Mesodermal cell (in vitro differentiated cells): ENCODE measurements at regions not wholly inside any gene's neighbourhood (a gene's known extent, or its start where the extent isn't known, plus 50 kb on each side); places are given as distances from the start of the nearest gene placed in this dataset.

Experiments used
- H3K27ac ChIP-seq: 2 replicates; pipeline ENCODE4 v1.7.0; 2013; ENCODE audit warnings: mild to moderate bottlenecking, low read depth, low read length, moderate library complexity; ENCODE audit not compliant: severe bottlenecking
- H3K36me3 ChIP-seq: 2 replicates; pipeline ENCODE4 v1.7.1; 2013; ENCODE audit warnings: mild to moderate bottlenecking, low read length, moderate library complexity; ENCODE audit not compliant: control insufficient read depth, insufficient read depth
- H3K4me1 ChIP-seq: one replicate; pipeline ENCODE4 v1.7.1; 2013; ENCODE audit warnings: mild to moderate bottlenecking, low read length; ENCODE audit not compliant: insufficient read depth, control insufficient read depth, poor library complexity, severe bottlenecking
- H3K4me3 ChIP-seq: 2 replicates; pipeline ENCODE4 v1.7.0; 2013; ENCODE audit warnings: low read length, control low read depth, mild to moderate bottlenecking; ENCODE audit not compliant: insufficient read depth, poor library complexity, severe bottlenecking; ENCODE audit errors: extremely low read depth
- H3K9me3 ChIP-seq: 2 replicates; pipeline ENCODE4 v1.7.1; 2013; ENCODE audit warnings: mild to moderate bottlenecking, low read length, moderate library complexity; ENCODE audit not compliant: control insufficient read depth
- WGBS, 2 experiments: methylation state at CpG; one replicate each; pipeline ENCODE4 v1.1.5; 2013; ENCODE audit warnings: missing lambda C conversion rate in 2 of 2; ENCODE audit not compliant: insufficient coverage in 2 of 2; 5-methylcytosine and 5-hydroxymethylcytosine counted together

DNA sequence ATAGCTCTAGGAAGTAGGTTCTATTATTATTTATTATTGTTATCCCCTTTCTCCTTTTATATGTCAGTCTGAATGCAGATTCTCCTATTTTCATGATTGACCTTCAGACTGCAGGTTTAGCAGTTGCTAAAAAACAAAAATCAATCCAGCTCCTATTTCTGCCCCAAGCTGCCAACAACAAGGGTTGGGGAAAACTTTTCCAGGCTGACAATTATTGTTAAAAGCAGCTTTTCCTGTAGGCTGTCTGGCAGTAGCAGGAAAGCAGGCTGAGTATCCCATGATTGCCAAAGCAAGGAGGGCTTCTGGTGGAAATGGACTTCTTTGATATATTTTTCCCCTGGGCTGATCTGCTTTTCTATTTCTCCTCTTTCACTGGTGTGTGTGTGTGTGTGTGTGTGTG is 78.0 kb upstream of the CTLA4 start:
- H3K4me3 ChIP-seq: no peak overlapping the region
- H3K4me1 ChIP-seq: no peaks in the 10 kb centered on the region
- H3K9me3 ChIP-seq: no peaks in the 10 kb centered on the region
- H3K27ac ChIP-seq: no peak overlapping the region
- H3K36me3 ChIP-seq: no peaks in the 10 kb centered on the region

DNA sequence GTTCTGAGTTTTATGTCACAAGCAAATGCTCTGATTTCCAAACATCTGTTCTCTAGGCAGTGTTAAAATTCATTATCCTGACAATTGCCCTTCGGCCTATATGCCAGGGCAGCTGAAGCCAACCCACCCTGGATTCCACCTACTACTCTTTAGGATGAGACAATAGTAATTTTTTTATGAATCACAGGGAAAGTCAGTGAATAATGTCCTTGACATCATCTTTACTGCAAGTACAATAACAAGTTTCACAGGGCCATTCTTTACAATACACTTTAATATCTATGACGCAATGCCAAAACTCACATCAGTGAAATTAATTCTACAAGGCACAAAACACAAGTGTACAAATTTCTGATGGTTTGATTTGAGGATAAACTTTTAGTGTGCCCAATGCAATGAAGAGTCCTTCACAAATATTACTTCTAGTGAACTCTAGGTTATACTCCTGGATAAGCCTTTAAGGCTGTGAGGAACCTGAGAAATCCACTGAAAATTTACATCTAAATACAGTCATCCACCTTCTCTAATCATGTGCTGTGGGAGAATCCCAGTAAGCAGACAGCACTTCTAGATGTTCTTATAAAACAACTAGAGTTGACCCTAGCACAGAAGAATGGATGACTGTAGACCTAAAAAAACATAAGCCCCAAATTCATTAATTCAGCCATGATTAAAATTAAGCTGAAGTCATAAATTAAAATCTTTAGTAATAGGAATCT is 77.3 kb upstream of the CTLA4 start:
- H3K4me1 ChIP-seq: no peaks in the 10 kb centered on the region
- H3K36me3 ChIP-seq: no peaks in the 10 kb centered on the region
- no peak overlapping the region for H3K4me3 ChIP-seq
- H3K27ac ChIP-seq: no peak overlapping the region
- no peaks in the 10 kb centered on the region for H3K9me3 ChIP-seq
- WGBS, 2 experiments: no CpG with 5 or more reads among the region's 2 CpGs

DNA sequence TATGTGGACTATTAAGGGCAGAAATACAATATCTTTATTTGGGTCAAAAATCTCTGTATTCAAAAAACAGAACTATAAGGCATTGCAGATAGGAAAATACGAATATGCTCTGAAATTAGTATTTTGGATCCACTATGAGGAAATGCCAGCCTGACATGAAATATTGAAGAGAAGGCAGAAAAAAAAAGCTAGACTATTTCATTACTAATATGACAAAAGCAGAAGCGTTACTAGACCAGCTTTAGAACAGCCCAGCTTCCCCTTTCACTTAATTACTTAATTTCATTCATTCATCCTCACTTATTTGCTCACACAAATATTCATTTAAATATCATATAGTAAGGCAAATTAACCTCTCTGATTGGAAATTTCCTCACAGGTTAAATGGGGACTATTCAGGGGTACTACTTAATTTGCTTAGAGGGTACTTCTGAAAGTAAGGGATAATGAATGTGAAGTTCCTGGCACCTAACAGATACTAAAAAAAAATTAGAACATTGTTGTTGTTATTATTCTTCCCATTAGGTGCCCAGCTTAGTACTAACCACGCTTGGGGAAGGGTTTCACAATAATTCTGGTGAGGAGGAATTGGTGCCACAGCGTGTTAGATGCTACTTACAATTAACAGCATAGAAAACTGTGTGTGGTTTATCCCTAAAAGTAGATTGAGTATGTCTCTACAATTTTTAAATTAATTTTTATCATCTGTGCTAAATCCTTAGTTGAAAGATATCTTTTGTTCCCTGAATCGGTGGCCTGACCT is 71.1 kb upstream of the CTLA4 start:
- H3K9me3 ChIP-seq: no peaks in the 10 kb centered on the region
- WGBS, 2 experiments: 85 to 100% methylated on average over 1 to 2 of the region's 5 CpGs
- H3K4me1 ChIP-seq: no peaks in the 10 kb centered on the region
- H3K27ac ChIP-seq: no peak overlapping the region
- no peak overlapping the region for H3K4me3 ChIP-seq
- no peaks in the 10 kb centered on the region for H3K36me3 ChIP-seq

DNA sequence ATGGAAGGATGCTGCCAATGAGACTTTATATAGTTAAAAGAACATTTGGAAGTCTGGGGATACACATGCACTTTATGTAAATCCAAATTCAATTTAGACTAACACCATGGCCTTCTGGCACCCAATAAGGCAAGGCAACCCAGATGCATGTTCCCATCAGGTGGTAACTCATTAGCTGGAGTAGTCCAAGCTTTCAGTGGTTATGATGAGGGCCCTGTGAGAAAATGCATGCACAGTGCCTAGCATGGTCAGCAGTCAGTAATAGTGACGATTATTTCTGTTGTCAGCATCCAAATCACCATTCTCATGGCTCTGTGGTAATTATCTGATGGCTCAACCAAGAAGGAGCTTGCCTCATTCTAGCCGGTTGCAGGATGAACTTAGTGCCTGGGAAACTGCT is 70.3 kb upstream of the CTLA4 start:
- H3K9me3 ChIP-seq: no peaks in the 10 kb centered on the region
- no peak overlapping the region for H3K4me3 ChIP-seq
- WGBS, 2 experiments: 80 to 94% methylated on average over 1 to 2 of the region's 2 CpGs
- H3K4me1 ChIP-seq: no peaks in the 10 kb centered on the region
- H3K36me3 ChIP-seq: no peaks in the 10 kb centered on the region
- no peak overlapping the region for H3K27ac ChIP-seq

DNA sequence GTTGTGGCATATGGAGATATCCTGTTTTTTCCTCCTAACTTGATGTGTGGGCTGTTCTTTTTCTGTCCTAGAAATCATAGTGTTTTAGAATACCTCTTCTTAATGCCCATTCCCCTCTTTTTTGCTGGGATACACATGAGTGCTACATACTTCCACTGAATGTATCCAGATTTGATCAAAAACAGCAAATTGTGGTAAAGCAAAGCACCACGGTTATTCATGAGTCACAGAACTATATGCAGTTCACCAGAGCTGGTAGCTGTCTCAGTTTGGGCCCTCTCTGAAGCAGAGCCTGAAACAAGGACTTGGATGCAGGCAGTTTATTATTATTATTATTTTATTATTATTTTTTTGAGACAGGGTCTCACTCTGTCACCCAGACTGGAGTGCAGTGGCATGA is 69.9 kb upstream of the CTLA4 start:
- WGBS, 2 experiments: 100% methylated on average over 1 of the region's 1 CpG
- Histone ChIP-seq H3K36me3 (no peaks in the 10 kb centered on the region), H3K9me3 (no peaks in the 10 kb centered on the region), H3K4me1 (no peaks in the 10 kb centered on the region), H3K4me3 (no peak overlapping the region), H3K27ac (no peak overlapping the region)

DNA sequence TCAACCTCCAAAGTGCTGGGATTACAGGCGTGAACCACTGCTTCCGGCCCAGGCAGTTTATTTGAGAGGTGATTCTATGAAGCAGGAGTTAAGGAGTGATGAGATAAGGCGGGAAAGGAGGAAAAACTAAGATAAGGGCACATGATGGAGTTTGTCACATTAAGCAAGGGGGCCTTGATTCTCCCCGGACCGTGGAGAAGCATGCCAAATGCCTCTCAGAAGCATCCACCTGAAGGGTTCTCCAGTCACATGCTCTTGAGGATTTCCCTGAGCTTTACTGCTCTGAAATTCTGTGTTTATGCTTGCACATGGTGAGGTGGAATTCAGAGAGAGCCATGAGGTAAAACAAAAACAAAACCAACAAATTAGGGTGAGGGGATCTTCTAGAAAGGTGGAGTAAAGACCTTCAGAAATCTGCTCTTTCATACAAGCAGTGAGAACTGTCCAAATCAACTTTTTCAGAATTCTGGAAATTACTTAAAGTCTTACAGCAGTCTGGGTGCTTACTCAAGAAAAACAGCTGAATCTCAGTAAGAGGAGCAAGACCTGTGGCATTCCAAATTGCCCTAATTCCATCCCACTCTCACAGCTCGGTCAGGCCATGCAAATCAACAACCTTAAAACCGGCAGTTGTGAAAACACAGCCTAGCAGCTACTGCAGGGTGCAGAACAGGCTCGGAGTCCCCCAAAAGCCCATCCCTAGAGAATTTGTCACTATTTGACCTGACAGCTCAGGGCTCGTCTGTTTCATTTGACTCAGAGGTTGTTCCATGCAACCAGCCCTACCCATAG is 69.1 kb upstream of the CTLA4 start:
- Histone ChIP-seq H3K9me3 (no peaks in the 10 kb centered on the region), H3K27ac (no peak overlapping the region), H3K4me1 (no peaks in the 10 kb centered on the region), H3K36me3 (no peaks in the 10 kb centered on the region), H3K4me3 (no peak overlapping the region)
- 70 to 87% methylated on average over 6 to 8 of the region's 9 CpGs for WGBS, 2 experiments

DNA sequence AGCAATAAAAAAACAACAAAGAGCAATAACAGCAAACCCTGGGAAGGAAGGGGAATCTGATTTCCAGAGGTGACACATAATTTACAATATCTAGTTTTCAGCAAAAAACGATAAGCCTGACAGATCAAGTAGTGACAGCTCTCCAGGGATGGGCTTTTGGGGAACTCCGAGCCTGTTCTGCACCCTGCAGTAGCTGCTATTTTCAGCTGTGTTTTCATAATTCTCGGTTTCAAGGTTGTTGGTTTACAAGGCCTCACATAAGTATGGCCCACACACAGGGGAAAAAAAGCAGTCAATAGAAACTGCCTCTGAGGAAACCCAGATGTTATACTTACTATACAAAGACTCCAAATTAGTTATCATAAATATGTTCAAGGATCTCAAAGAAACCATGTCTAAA is 67.7 kb upstream of the CTLA4 start:
- WGBS, 2 experiments: 87 to 94% methylated on average over 3 of the region's 3 CpGs
- no peak overlapping the region for H3K4me3 ChIP-seq
- H3K9me3 ChIP-seq: no peaks in the 10 kb centered on the region
- no peaks in the 10 kb centered on the region for H3K36me3 ChIP-seq
- H3K4me1 ChIP-seq: no peaks in the 10 kb centered on the region
- no peak overlapping the region for H3K27ac ChIP-seq

DNA sequence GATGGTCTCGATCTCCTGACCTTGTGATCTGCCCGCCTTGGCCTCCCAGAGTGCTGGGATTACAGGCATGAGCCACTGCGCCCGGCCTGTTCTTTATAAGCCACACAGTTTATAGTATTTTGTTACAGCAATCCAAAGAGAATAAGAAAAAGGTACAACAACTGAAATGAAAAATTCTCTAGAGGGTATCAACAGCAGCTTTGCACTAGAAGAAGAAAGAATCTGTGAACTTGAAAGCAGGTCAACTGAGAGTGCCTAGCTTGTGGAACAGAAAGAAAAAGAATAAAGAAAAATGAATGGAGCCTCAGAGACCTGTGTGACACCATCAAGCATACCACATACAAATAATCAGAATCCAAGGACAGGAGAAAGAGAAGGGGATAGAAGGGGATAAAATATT is 66.8 kb upstream of the CTLA4 start:
- Histone ChIP-seq H3K36me3 (no peaks in the 10 kb centered on the region), H3K4me3 (no peak overlapping the region), H3K27ac (no peak overlapping the region), H3K9me3 (no peaks in the 10 kb centered on the region), H3K4me1 (no peaks in the 10 kb centered on the region)
- WGBS, 2 experiments: no CpG with 5 or more reads among the region's 4 CpGs

DNA sequence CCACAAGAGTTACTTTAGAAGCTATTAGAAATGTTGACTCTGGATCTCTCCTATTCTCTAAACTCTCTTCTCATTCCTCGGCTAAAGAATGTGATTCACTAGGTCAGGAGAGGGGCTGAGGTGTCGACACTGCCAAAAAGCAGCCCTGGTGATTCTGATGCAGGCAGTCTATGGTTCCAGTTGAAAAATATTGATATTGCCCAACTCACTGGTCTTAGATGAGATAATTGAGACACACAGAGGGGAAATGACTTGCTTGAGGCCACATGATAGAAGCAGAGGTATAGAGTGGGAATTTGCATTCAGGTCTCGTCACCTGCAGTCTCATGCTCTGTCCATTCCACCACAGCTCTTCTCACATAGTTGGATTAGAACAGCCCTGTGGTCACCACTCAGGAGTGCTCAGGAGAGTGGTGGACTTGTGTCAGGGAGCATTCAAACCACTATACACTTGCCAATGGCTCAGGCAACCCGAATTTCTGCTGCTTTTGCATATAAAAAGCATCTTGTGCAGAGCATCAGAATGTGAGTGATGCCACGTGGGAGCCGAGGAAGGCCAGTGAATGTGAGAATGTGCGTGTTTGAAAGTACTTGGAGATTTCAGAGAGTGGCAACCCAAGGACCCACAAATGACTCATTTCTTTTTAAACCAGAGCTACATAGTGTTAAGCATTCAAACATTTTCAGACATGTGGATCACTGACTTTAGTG is 65.1 kb upstream of the CTLA4 start:
- 77 to 88% methylated on average over 5 to 6 of the region's 7 CpGs for WGBS, 2 experiments
- no peak overlapping the region for H3K27ac ChIP-seq
- H3K9me3 ChIP-seq: no peaks in the 10 kb centered on the region
- H3K4me1 ChIP-seq: no peaks in the 10 kb centered on the region
- H3K36me3 ChIP-seq: no peaks in the 10 kb centered on the region
- H3K4me3 ChIP-seq: no peak overlapping the region

DNA sequence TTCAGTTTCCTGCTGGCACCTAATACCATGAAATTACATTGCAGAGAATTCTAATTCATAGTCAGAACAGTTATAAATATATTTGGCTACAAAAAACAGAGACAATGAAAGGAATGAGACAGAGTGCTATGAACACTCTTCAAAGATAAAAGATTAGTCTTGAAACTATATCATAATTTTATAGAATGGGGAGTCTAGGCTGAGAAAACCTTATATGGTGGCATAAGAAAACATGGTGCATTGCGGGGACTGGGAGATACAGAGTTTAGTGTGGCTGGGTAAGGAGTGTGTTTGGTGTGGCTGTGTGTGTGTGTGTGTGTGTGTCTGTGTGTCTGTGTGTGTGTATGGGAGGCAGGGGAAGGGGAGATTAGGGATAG is 64.5 kb upstream of the CTLA4 start:
- Histone ChIP-seq H3K4me1 (no peaks in the 10 kb centered on the region), H3K4me3 (no peak overlapping the region), H3K27ac (no peak overlapping the region), H3K36me3 (no peaks in the 10 kb centered on the region), H3K9me3 (no peaks in the 10 kb centered on the region)
- 100% methylated on average over 1 of the region's 1 CpG for WGBS, 2 experiments
